H1 (cell line): ENCODE measurements at regions not wholly inside any gene's neighbourhood (a gene's known extent, or its start where the extent isn't known, plus 50 kb on each side); places are given as distances from the start of the nearest gene placed in this dataset.

Experiments
- CTCF ChIA-PET: fragments of 300-600 bp; sonication (Branson Sonifier 250); formaldehyde crosslinking; loops from one replicate; lab custom pipeline; 2021; ENCODE audit not compliant: partially characterized antibody; lab: Charles Lee
- POLR2A ChIA-PET: fragments of 300-600 bp; sonication (Branson Sonifier 250); formaldehyde crosslinking; loops from one replicate; lab custom pipeline; 2021; ENCODE audit warnings: inconsistent platforms; ENCODE audit not compliant: partially characterized antibody; lab: Charles Lee
- DNase-seq, 2 experiments: peaks; one replicate each; pipeline versions ENCODE4 v3.0.0 to v3.0.0-alpha.2; 2010 to 2022; ENCODE audit warnings: low spot score in 2 of 2, low read depth in 1 of 2, mixed read lengths in 1 of 2
- FAIRE-seq: peaks from 2 replicates; lab custom pipeline; 2011; peaks lifted over from hg19 to GRCh38; lab: Jason Lieb, UNC
- H2AFZ ChIP-seq: 2 replicates; pipeline ENCODE4 v1.8.1; 2012; ENCODE audit warnings: low read length, inconsistent platforms
- H2AK5ac ChIP-seq: 2 replicates; pipeline ENCODE4 v1.6.1; 2013; ENCODE audit warnings: low read depth, low read length
- H2BK120ac ChIP-seq: replicated peaks from 2 replicates; pipeline ENCODE3; 2013; ENCODE audit warnings: low read depth, low read length, inconsistent platforms
- H2BK12ac ChIP-seq: 2 replicates; pipeline ENCODE4 v1.6.1; 2013; ENCODE audit warnings: low read depth, low read length
- H2BK15ac ChIP-seq: 2 replicates; pipeline ENCODE4 v1.6.1; 2013; ENCODE audit warnings: low read length
- H2BK20ac ChIP-seq: 2 replicates; pipeline ENCODE4 v1.6.1; 2013; ENCODE audit warnings: low read length
- H2BK5ac ChIP-seq: 2 replicates; pipeline ENCODE4 v1.6.1; 2013; ENCODE audit warnings: low read depth, low read length
- H3K14ac ChIP-seq: 2 replicates; pipeline ENCODE4 v1.6.1; 2013; ENCODE audit warnings: inconsistent platforms; ENCODE audit not compliant: insufficient read length
- H3K18ac ChIP-seq: 2 replicates; pipeline ENCODE4 v1.6.1; 2013; ENCODE audit warnings: low read length; ENCODE audit errors: extremely low read depth
- H3K23ac ChIP-seq: 2 replicates; pipeline ENCODE4 v1.6.1; 2013; ENCODE audit warnings: inconsistent platforms; ENCODE audit not compliant: insufficient read length
- H3K23me2 ChIP-seq: 2 replicates; pipeline ENCODE4 v1.6.1; 2013; ENCODE audit warnings: low read depth, low read length
- H3K27ac ChIP-seq: 2 replicates; pipeline ENCODE4 v1.6.1; 2011; ENCODE audit warnings: low read depth, low read length, inconsistent platforms
- H3K27me3 ChIP-seq, 4 experiments: replicated peaks in 1 of 4; 1 replicate in 1 of 4; 2 replicates in 3 of 4; pipeline versions ENCODE4 v1.6.1 to v1.8.1; 2011 to 2013; ENCODE audit warnings: low read length in 3 of 4, mild to moderate bottlenecking in 3 of 4, inconsistent platforms in 2 of 4, mixed read lengths in 2 of 4, moderate library complexity in 1 of 4; ENCODE audit not compliant: control insufficient read depth in 3 of 4, insufficient read depth in 3 of 4; ENCODE audit errors: extremely low read depth in 1 of 4
- H3K36me3 ChIP-seq, 4 experiments: 2 replicates each; pipeline versions ENCODE4 v1.6.1 to v1.8.1; 2011 to 2013; ENCODE audit warnings: mild to moderate bottlenecking in 4 of 4, low read length in 3 of 4, moderate library complexity in 2 of 4, control low read depth in 1 of 4, inconsistent platforms in 1 of 4; ENCODE audit not compliant: insufficient read depth in 4 of 4, control insufficient read depth in 2 of 4
- H3K4ac ChIP-seq: replicated peaks from 2 replicates; pipeline ENCODE3; 2013; ENCODE audit warnings: low read length, low read depth, mixed read lengths, inconsistent platforms; ENCODE audit not compliant: insufficient read length
- H3K4me1 ChIP-seq, 4 experiments: replicated peaks in 1 of 4; 1 replicate in 1 of 4; 2 replicates in 3 of 4; pipeline versions ENCODE4 v1.6.1 to v1.8.1; 2011 to 2013; ENCODE audit warnings: low read length in 3 of 4, inconsistent platforms in 2 of 4, mixed read lengths in 1 of 4; ENCODE audit not compliant: insufficient read depth in 4 of 4, control insufficient read depth in 3 of 4
- H3K4me2 ChIP-seq, 2 experiments: 2 replicates each; pipeline versions ENCODE4 v1.6.1 to v1.8.1; 2011 to 2013; ENCODE audit warnings: low read depth in 2 of 2, low read length in 2 of 2, control low read depth in 1 of 2, inconsistent platforms in 1 of 2, mild to moderate bottlenecking in 1 of 2; ENCODE audit not compliant: insufficient read depth in 1 of 2
- H3K4me3 ChIP-seq, 4 experiments: fragments of 200-600, 300-600 bp in 1 of 4; sonication (generic), shearing (Covaris generic), sonication (Bioruptor Twin) in 1 of 4; 2 replicates each; pipeline versions ENCODE4 v1.5.1 to v1.8.1; 2011 to 2016; ENCODE audit warnings: low read length in 4 of 4, low read depth in 3 of 4, control low read depth in 2 of 4, inconsistent platforms in 2 of 4, mild to moderate bottlenecking in 2 of 4, mixed read lengths in 1 of 4, moderate library complexity in 1 of 4; ENCODE audit not compliant: insufficient read depth in 2 of 4; ENCODE audit errors: extremely low read depth in 1 of 4
- H3K56ac ChIP-seq: replicated peaks from 2 replicates; pipeline ENCODE3; 2013; ENCODE audit warnings: low read depth, mild to moderate bottlenecking, mixed read lengths, low read length, inconsistent platforms; ENCODE audit not compliant: insufficient read length
- H3K79me1 ChIP-seq: 2 replicates; pipeline ENCODE4 v1.6.1; 2013; ENCODE audit warnings: low read depth, low read length, control low read depth
- H3K79me2 ChIP-seq, 2 experiments: 2 replicates each; pipeline versions ENCODE4 v1.6.1 to v1.8.1; 2012 to 2013; ENCODE audit warnings: low read length in 2 of 2, mild to moderate bottlenecking in 2 of 2, inconsistent platforms in 1 of 2; ENCODE audit not compliant: insufficient read depth in 2 of 2, control insufficient read depth in 1 of 2
- H3K9ac ChIP-seq, 4 experiments: replicated peaks in 1 of 4; 1 replicate in 1 of 4; 2 replicates in 3 of 4; pipeline versions ENCODE4 v1.6.1 to v1.8.1; 2011 to 2013; ENCODE audit warnings: low read depth in 3 of 4, low read length in 3 of 4, control low read depth in 2 of 4, mild to moderate bottlenecking in 2 of 4, moderate library complexity in 2 of 4, inconsistent platforms in 1 of 4; ENCODE audit errors: extremely low read depth in 1 of 4
- H3K9me3 ChIP-seq, 2 experiments: 2 replicates each; pipeline versions ENCODE4 v1.6.1 to v1.8.1; 2012 to 2013; ENCODE audit warnings: mild to moderate bottlenecking in 2 of 2, moderate library complexity in 2 of 2, control low read depth in 1 of 2, inconsistent platforms in 1 of 2, low read depth in 1 of 2, low read length in 1 of 2, mixed read lengths in 1 of 2; ENCODE audit not compliant: insufficient read depth in 2 of 2
- H4K20me1 ChIP-seq, 2 experiments: replicated peaks in 1 of 2; 2 replicates each; pipeline versions ENCODE3 to v1.8.1; 2011 to 2013; ENCODE audit warnings: inconsistent platforms in 2 of 2, low read length in 2 of 2, mild to moderate bottlenecking in 1 of 2; ENCODE audit not compliant: insufficient read depth in 2 of 2, control insufficient read depth in 1 of 2
- H4K5ac ChIP-seq: 2 replicates; pipeline ENCODE4 v1.6.1; 2013; ENCODE audit warnings: low read length, low read depth, mixed read lengths, inconsistent platforms; ENCODE audit not compliant: insufficient read length
- H4K8ac ChIP-seq: 2 replicates; pipeline ENCODE4 v1.8.0; 2013; ENCODE audit warnings: mild to moderate bottlenecking, moderate library complexity, low read length, inconsistent platforms; ENCODE audit not compliant: insufficient read depth; ENCODE audit errors: extremely low read depth
- H4K91ac ChIP-seq: replicated peaks from 2 replicates; pipeline ENCODE3; 2013; ENCODE audit warnings: low read length, mixed read lengths, inconsistent platforms; ENCODE audit not compliant: insufficient read length
- CBX5 ChIP-seq: fragments of 300-800, 300-1000 bp; sonication (generic); IDR thresholded peaks from 2 replicates; pipeline ENCODE4 v1.7.1; 2016; ENCODE audit warnings: antibody characterized with exemption, low read length, low read depth
- CEBPB ChIP-seq: IDR thresholded peaks from 2 replicates; pipeline ENCODE4 v1.6.1; 2012; ENCODE audit warnings: low read depth, low read length
- CTCF ChIP-seq, 3 experiments: IDR thresholded peaks; 1 replicate in 2 of 3; 2 replicates in 1 of 3; pipeline versions ENCODE4 v1.5.1 to v1.6.1; 2011; ENCODE audit warnings: low read length in 3 of 3, mild to moderate bottlenecking in 3 of 3, inconsistent platforms in 2 of 3, low read depth in 1 of 3, moderate library complexity in 1 of 3; ENCODE audit not compliant: insufficient read depth in 1 of 3; ENCODE audit errors: control extremely low read depth in 1 of 3
- FOSL1 ChIP-seq: IDR thresholded peaks from 2 replicates; pipeline ENCODE4 v1.6.1; 2011; ENCODE audit warnings: mild to moderate bottlenecking, low read depth, low read length, moderate library complexity; ENCODE audit not compliant: insufficient read depth
- MAFK ChIP-seq: IDR thresholded peaks from 2 replicates; pipeline ENCODE4 v1.6.1; 2012; ENCODE audit warnings: low read depth, mild to moderate bottlenecking, improper control_type of control experiment, low read length
- MAX ChIP-seq: IDR thresholded peaks from 2 replicates; pipeline ENCODE4 v1.6.1; 2012; ENCODE audit warnings: inconsistent platforms
- PHF8 ChIP-seq: fragments of 200-600 bp; sonication (generic); conservative IDR thresholded peaks from 2 replicates; pipeline ENCODE4 v1.7.1; 2012; ENCODE audit warnings: low read depth, mild to moderate bottlenecking, inconsistent platforms, low read length, moderate library complexity
- RAD21 ChIP-seq, 2 experiments: IDR thresholded peaks in 1 of 2; conservative IDR thresholded peaks in 1 of 2; 2 replicates each; pipeline ENCODE4 v1.6.1; 2011; ENCODE audit warnings: low read depth in 2 of 2, low read length in 2 of 2, improper control_type of control experiment in 1 of 2, inconsistent platforms in 1 of 2, mild to moderate bottlenecking in 1 of 2, moderate library complexity in 1 of 2
- SIRT6 ChIP-seq: IDR thresholded peaks from one replicate; pipeline ENCODE4 v1.7.1; 2012; ENCODE audit warnings: low read length, inconsistent platforms
- SP4 ChIP-seq: IDR thresholded peaks from 2 replicates; pipeline ENCODE4 v1.6.1; 2012; ENCODE audit warnings: low read length, inconsistent platforms
- SRF ChIP-seq: IDR thresholded peaks from 2 replicates; pipeline ENCODE4 v1.6.1; 2011; ENCODE audit warnings: mild to moderate bottlenecking, low read depth, low read length, moderate library complexity
- SUZ12 ChIP-seq: fragments of 200-600 bp; sonication (generic); IDR thresholded peaks from 2 replicates; pipeline ENCODE4 v1.6.1; 2012; ENCODE audit warnings: mild to moderate bottlenecking, inconsistent platforms, low read length, moderate library complexity, mixed read lengths
- TAF7 ChIP-seq: optimal IDR thresholded peaks from 2 replicates; pipeline ENCODE3; 2011; ENCODE audit warnings: low read depth, mild to moderate bottlenecking, inconsistent platforms, low read length, moderate library complexity, borderline replicate concordance
- WGBS, 2 experiments: shearing (Covaris generic) in 1 of 2; methylation state at CpG; one replicate each; pipeline versions ENCODE4 v1.1.6 to v1.1.7; 2013 to 2015; ENCODE audit warnings: low lambda C conversion rate in 2 of 2, mixed read lengths in 2 of 2, inconsistent platforms in 1 of 2, low coverage in 1 of 2, missing lambda C conversion rate in 1 of 2; ENCODE audit not compliant: insufficient replicate concordance in 2 of 2, insufficient coverage in 1 of 2, insufficient read length in 1 of 2; ENCODE audit errors: extremely low coverage in 1 of 2, missing lambda C conversion rate in 1 of 2; 5-methylcytosine and 5-hydroxymethylcytosine counted together

GRCh38 chr13:80529734-80530133 is 188.8 kb upstream of the SPRY2 start:
- Histone ChIP-seq H2AK5ac (no peak overlapping the region), H3K79me2 (no peaks in the 10 kb centered on the region), H3K18ac (no peak overlapping the region), H3K79me1 (no peaks in the 10 kb centered on the region), H3K27ac (no peak overlapping the region), H4K5ac (no peak overlapping the region), H3K14ac (no peak overlapping the region), H2BK12ac (no peak overlapping the region), H3K56ac (no peak overlapping the region), H3K4ac (no peak overlapping the region), H3K23me2 (no peaks in the 10 kb centered on the region), H4K91ac (no peak overlapping the region), H4K20me1 (no peaks in the 10 kb centered on the region), H3K4me3 (no peak overlapping the region), H3K9ac (no peak overlapping the region), H2BK5ac (no peak overlapping the region), H2BK15ac (no peak overlapping the region), H3K27me3 (no peaks in the 10 kb centered on the region), H2BK20ac (no peak overlapping the region), H2BK120ac (no peak overlapping the region), H3K9me3 (no peaks in the 10 kb centered on the region), H3K36me3 (no peaks in the 10 kb centered on the region), H3K4me2 (no peak overlapping the region), H4K8ac (no peak overlapping the region), H2AFZ (no peak overlapping the region), H3K4me1 (no peaks in the 10 kb centered on the region), H3K23ac (no peak overlapping the region)
- DNase-seq (no peak), FAIRE-seq (no peak)
- CTCF ChIA-PET = no interaction called here
- 86% methylated on average over 3 of the region's 3 CpGs; no CpG with 5 or more reads in 1 of the 2 experiments for WGBS, 2 experiments
- POLR2A ChIA-PET = no interaction called here
- no peak for TF ChIP-seq SRF
- no peak for TF ChIP-seq MAX
- no peak for TF ChIP-seq SP4
- no peak for TF ChIP-seq CBX5
- TF ChIP-seq CEBPB = no peak
- no peak for TF ChIP-seq MAFK
- no peak for TF ChIP-seq PHF8
- TF ChIP-seq SIRT6 = no peak
- no peak for TF ChIP-seq FOSL1
- TF ChIP-seq CTCF (IDR thresholded peaks at IDR 0.05; ENCODE audit: control extremely low read depth in 1 of 3, insufficient read depth in 1 of 3, low read depth in 1 of 3, low read length in 3 of 3) = no peak
- no peak for TF ChIP-seq RAD21 (IDR thresholded peaks at IDR 0.05 in 1 of 2, conservative IDR thresholded peaks at IDR 0.05 in 1 of 2; ENCODE audit: low read depth in 2 of 2, low read length in 2 of 2)
- TF ChIP-seq TAF7 = no peak
- TF ChIP-seq SUZ12 = no peak
